Liver (tissue), 3 donors: ENCODE measurements at regions not wholly inside any gene's neighbourhood (a gene's known extent, or its start where the extent isn't known, plus 50 kb on each side); places are given as distances from the start of the nearest gene placed in this dataset.

Source experiments
- EGR1 ChIP-seq, 2 donors: IDR thresholded peaks; 2 replicates each; pipeline ENCODE4 v1.6.1; 2016 to 2018; ENCODE audit warnings: antibody characterized with exemption in 2 of 2, low read depth in 2 of 2
- FOXA1 ChIP-seq: IDR thresholded peaks from 2 replicates; pipeline ENCODE4 v1.6.1; 2016; ENCODE audit warnings: antibody characterized with exemption
- SP1 ChIP-seq: IDR thresholded peaks from 2 replicates; pipeline ENCODE4 v1.6.1; 2018; ENCODE audit warnings: antibody characterized with exemption, mild to moderate bottlenecking
- TAF1 ChIP-seq: conservative IDR thresholded peaks from 2 replicates; pipeline ENCODE4 v1.6.1; 2016; ENCODE audit warnings: antibody characterized with exemption, mild to moderate bottlenecking
- TF ChIP-seq, protein P1 (sequence below): fragments of 150-350 bp; IDR thresholded peaks from 2 replicates; pipeline ENCODE4 v1.5.1; 2017; ENCODE audit warnings: improper control_type of control experiment, low read depth, low read length; ENCODE audit not compliant: missing input control
- TF ChIP-seq, protein P2 (sequence below): IDR thresholded peaks from 2 replicates; pipeline ENCODE4 v1.6.1; 2016; ENCODE audit warnings: antibody characterized with exemption
- TF ChIP-seq, protein P3 (sequence below): IDR thresholded peaks from 2 replicates; pipeline ENCODE4 v1.6.1; 2016; ENCODE audit warnings: antibody characterized with exemption
- donor health status: healthy.
- donor health status: healthy.

DNA sequence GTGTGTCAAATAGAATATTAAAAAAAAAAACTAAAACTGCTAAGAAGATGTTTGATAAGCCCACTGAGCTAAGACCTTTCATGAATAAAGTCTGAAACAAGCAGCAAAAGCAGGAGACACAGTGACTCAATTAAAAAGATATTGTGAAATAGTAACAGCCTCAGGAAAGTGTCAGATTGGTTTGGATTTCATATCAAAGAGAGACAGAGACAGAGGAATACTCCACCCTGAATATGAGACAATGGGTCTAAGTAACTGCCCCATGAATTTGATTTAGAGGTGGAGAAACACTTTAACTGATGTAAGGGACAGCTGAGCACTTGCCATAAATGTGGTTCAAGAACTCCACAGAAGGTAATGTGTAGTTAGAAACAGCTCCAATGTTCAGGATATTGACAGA, 277.9 kb upstream of the FOXG1 start:
- TF ChIP-seq, protein P1, sequence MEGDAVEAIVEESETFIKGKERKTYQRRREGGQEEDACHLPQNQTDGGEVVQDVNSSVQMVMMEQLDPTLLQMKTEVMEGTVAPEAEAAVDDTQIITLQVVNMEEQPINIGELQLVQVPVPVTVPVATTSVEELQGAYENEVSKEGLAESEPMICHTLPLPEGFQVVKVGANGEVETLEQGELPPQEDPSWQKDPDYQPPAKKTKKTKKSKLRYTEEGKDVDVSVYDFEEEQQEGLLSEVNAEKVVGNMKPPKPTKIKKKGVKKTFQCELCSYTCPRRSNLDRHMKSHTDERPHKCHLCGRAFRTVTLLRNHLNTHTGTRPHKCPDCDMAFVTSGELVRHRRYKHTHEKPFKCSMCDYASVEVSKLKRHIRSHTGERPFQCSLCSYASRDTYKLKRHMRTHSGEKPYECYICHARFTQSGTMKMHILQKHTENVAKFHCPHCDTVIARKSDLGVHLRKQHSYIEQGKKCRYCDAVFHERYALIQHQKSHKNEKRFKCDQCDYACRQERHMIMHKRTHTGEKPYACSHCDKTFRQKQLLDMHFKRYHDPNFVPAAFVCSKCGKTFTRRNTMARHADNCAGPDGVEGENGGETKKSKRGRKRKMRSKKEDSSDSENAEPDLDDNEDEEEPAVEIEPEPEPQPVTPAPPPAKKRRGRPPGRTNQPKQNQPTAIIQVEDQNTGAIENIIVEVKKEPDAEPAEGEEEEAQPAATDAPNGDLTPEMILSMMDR = no peak
- TF ChIP-seq, protein P2, sequence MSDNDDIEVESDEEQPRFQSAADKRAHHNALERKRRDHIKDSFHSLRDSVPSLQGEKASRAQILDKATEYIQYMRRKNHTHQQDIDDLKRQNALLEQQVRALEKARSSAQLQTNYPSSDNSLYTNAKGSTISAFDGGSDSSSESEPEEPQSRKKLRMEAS = no peak
- TF ChIP-seq EGR1 (IDR thresholded peaks at IDR 0.05; ENCODE audit: low read depth in 2 of 2) (no peak), SP1 (no peak), FOXA1 (no peak), TAF1 (no peak)
- TF ChIP-seq, protein P3, sequence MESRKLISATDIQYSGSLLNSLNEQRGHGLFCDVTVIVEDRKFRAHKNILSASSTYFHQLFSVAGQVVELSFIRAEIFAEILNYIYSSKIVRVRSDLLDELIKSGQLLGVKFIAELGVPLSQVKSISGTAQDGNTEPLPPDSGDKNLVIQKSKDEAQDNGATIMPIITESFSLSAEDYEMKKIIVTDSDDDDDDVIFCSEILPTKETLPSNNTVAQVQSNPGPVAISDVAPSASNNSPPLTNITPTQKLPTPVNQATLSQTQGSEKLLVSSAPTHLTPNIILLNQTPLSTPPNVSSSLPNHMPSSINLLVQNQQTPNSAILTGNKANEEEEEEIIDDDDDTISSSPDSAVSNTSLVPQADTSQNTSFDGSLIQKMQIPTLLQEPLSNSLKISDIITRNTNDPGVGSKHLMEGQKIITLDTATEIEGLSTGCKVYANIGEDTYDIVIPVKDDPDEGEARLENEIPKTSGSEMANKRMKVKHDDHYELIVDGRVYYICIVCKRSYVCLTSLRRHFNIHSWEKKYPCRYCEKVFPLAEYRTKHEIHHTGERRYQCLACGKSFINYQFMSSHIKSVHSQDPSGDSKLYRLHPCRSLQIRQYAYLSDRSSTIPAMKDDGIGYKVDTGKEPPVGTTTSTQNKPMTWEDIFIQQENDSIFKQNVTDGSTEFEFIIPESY = no peak
